K562 (cell line): ENCODE measurements at regions not wholly inside any gene's neighbourhood (a gene's known extent, or its start where the extent isn't known, plus 50 kb on each side); places are given as distances from the start of the nearest gene placed in this dataset.

Source experiments
- HDGF ChIP-seq: fragments of 450-650 bp; IDR thresholded peaks from 2 replicates; pipeline ENCODE4 v1.6.1; 2016
- JUN ChIP-seq, 2 experiments: sonication (generic) in 1 of 2; formaldehyde crosslinking in 1 of 2; IDR thresholded peaks; 2 replicates each; pipeline versions ENCODE4 v1.6.1 to v1.8.0; 2012 to 2022; ENCODE audit warnings: borderline replicate concordance in 2 of 2, mild to moderate bottlenecking in 2 of 2, improper control_type of control experiment in 1 of 2, low read depth in 1 of 2, low read length in 1 of 2, missing genetic modification reagents in 1 of 2
- PRPF4 ChIP-seq: fragments of 200-400 bp; formaldehyde crosslinking; IDR thresholded peaks from one replicate; pipeline ENCODE4 v1.6.1; 2017; ENCODE audit warnings: low read length, low read depth, mild to moderate bottlenecking; ENCODE audit not compliant: insufficient read depth, poor library complexity, severe bottlenecking
- RFX5 ChIP-seq: IDR thresholded peaks from 2 replicates; pipeline ENCODE4 v1.6.1; 2011; ENCODE audit warnings: low read depth, mild to moderate bottlenecking, improper control_type of control experiment, low read length
- SIRT6 ChIP-seq: IDR thresholded peaks from one replicate; pipeline ENCODE4 v1.6.1; 2012; ENCODE audit warnings: low read depth, mild to moderate bottlenecking, control low read depth, inconsistent platforms, low read length, moderate library complexity
- SIX5 ChIP-seq, 2 experiments: IDR thresholded peaks; 2 replicates each; pipeline ENCODE4 v1.6.1; 2011; ENCODE audit warnings: low read length in 2 of 2, borderline replicate concordance in 1 of 2, low read depth in 1 of 2, mild to moderate bottlenecking in 1 of 2, moderate library complexity in 1 of 2; ENCODE audit not compliant: insufficient read depth in 1 of 2
- ZFP36 ChIP-seq: fragments of 150-350 bp; IDR thresholded peaks from 2 replicates; pipeline ENCODE4 v1.6.1; 2018; ENCODE audit warnings: low read length, low read depth; ENCODE audit not compliant: partially characterized antibody
- ZNF431 ChIP-seq: sonication (generic); formaldehyde crosslinking; IDR thresholded peaks from 2 replicates; pipeline ENCODE4 v1.8.0; 2022; ENCODE audit warnings: mild to moderate bottlenecking, missing genetic modification reagents
- TF ChIP-seq, protein P1 (sequence below), 3 experiments: IDR thresholded peaks in 2 of 3; conservative IDR thresholded peaks in 1 of 3; 2 replicates each; pipeline ENCODE4 v1.5.1; 2011 to 2012; ENCODE audit warnings: low read length in 3 of 3, mild to moderate bottlenecking in 3 of 3, control low read depth in 2 of 3, improper control_type of control experiment in 1 of 3, inconsistent platforms in 1 of 3, low read depth in 1 of 3, mixed read lengths in 1 of 3, moderate library complexity in 1 of 3; ENCODE audit not compliant: insufficient read depth in 2 of 3
- TF ChIP-seq, protein P2 (sequence below): fragments of 250-450 bp; sonication (Bioruptor Pico); IDR thresholded peaks from 2 replicates; pipeline ENCODE4 v1.5.0; 2021; ENCODE audit warnings: mild to moderate bottlenecking, moderate library complexity
- TF ChIP-seq, protein P3 (sequence below): sonication (generic); formaldehyde crosslinking; IDR thresholded peaks from 2 replicates; pipeline ENCODE4 v1.8.1; 2023; ENCODE audit warnings: missing genetic modification reagents, mild to moderate bottlenecking, borderline replicate concordance

DNA sequence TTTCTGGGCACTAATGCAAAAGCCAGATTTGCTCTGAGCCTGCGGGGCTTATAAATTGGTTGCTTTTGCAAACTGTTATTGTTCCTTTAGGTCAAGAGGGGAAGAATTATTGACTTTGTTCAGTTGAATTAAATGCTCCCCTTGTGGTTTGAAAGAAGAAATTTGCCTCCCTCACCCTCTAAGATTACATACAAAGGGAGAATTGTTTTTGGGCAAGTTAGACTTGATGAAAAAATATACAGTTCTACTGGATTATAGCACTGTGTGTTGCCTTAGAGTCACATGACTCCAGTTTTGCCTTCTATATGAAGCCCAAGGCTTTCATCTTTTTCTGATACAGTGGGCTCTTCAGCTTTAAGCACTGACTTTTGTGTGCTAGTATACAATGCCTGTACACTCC, 1265.8 kb upstream of the LRRTM3 start:
- TF ChIP-seq SIX5 (IDR thresholded peaks at IDR 0.05; ENCODE audit: borderline replicate concordance in 1 of 2, insufficient read depth in 1 of 2, low read depth in 1 of 2, low read length in 2 of 2) (no peak), JUN (IDR thresholded peaks at IDR 0.05; ENCODE audit: borderline replicate concordance, low read depth, low read length) (no peak), JUN (CRISPR knock-in tag; IDR thresholded peaks at IDR 0.05; ENCODE audit: borderline replicate concordance) (no peak), ZFP36 (no peak), ZNF431 (CRISPR knock-in tag) (no peak), HDGF (no peak), PRPF4 (no peak), SIRT6 (no peak), RFX5 (no peak)
- TF ChIP-seq, protein P1, sequence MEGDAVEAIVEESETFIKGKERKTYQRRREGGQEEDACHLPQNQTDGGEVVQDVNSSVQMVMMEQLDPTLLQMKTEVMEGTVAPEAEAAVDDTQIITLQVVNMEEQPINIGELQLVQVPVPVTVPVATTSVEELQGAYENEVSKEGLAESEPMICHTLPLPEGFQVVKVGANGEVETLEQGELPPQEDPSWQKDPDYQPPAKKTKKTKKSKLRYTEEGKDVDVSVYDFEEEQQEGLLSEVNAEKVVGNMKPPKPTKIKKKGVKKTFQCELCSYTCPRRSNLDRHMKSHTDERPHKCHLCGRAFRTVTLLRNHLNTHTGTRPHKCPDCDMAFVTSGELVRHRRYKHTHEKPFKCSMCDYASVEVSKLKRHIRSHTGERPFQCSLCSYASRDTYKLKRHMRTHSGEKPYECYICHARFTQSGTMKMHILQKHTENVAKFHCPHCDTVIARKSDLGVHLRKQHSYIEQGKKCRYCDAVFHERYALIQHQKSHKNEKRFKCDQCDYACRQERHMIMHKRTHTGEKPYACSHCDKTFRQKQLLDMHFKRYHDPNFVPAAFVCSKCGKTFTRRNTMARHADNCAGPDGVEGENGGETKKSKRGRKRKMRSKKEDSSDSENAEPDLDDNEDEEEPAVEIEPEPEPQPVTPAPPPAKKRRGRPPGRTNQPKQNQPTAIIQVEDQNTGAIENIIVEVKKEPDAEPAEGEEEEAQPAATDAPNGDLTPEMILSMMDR (IDR thresholded peaks at IDR 0.05 in 2 of 3, conservative IDR thresholded peaks at IDR 0.05 in 1 of 3; ENCODE audit: insufficient read depth in 2 of 3, low read depth in 1 of 3, low read length in 3 of 3): no peak
- TF ChIP-seq, protein P2, sequence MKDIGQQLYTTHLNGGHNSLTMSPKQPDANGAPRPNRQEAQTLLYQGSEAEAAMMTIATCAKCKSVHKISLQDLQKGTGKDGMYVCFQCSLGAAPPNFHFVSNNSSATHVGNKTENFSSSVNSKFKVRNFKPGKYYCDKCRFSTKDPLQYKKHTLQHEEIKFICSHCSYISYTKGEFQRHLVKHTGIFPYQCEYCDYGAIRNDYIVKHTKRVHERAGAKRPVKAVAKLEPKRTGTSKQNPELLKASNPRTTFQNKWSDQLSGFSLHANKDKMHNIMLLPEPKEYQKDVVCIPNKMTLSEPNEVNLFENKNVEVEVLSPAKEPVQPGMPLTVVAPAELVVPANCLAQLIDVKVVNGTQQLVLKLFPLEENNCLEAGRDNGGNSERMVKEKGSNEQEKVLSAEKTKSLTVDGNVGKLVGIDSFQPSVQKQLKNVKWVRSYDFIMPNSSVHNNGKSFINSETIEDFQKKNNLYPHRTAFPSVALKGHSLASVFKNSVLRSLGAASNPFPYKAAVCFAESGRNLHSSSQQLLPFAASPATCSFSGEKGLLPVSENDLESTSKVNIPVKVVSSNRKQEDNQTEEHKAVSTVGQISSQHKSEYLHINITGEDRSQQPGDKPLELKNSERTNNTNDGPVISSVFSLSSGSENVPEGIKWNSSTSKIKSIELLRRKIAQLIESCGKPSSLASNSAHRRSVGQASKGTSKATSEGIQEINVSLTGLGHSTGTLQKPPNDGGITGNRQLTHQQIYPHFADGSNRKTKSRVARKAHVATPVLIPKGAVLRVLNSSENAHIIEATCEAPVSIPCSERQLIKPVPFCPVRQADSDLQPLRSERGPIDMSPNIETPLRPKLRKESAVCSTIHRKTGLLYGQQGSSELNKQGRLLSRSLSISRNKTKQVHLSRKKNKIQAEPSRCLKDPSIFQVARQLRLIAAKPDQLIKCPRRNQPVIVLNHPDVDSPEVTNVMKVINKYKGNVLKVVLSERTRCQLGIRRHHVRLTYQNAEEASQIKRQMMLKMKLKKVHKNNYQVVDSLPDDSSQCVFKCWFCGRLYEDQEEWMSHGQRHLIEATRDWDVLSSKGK (CRISPR knock-in tag): no peak
- TF ChIP-seq, protein P3, sequence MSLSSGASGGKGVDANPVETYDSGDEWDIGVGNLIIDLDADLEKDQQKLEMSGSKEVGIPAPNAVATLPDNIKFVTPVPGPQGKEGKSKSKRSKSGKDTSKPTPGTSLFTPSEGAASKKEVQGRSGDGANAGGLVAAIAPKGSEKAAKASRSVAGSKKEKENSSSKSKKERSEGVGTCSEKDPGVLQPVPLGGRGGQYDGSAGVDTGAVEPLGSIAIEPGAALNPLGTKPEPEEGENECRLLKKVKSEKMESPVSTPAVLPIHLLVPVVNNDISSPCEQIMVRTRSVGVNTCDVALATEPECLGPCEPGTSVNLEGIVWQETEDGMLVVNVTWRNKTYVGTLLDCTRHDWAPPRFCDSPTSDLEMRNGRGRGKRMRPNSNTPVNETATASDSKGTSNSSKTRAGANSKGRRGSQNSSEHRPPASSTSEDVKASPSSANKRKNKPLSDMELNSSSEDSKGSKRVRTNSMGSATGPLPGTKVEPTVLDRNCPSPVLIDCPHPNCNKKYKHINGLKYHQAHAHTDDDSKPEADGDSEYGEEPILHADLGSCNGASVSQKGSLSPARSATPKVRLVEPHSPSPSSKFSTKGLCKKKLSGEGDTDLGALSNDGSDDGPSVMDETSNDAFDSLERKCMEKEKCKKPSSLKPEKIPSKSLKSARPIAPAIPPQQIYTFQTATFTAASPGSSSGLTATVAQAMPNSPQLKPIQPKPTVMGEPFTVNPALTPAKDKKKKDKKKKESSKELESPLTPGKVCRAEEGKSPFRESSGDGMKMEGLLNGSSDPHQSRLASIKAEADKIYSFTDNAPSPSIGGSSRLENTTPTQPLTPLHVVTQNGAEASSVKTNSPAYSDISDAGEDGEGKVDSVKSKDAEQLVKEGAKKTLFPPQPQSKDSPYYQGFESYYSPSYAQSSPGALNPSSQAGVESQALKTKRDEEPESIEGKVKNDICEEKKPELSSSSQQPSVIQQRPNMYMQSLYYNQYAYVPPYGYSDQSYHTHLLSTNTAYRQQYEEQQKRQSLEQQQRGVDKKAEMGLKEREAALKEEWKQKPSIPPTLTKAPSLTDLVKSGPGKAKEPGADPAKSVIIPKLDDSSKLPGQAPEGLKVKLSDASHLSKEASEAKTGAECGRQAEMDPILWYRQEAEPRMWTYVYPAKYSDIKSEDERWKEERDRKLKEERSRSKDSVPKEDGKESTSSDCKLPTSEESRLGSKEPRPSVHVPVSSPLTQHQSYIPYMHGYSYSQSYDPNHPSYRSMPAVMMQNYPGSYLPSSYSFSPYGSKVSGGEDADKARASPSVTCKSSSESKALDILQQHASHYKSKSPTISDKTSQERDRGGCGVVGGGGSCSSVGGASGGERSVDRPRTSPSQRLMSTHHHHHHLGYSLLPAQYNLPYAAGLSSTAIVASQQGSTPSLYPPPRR (CRISPR knock-in tag): no peak
